BJ (cell line): ENCODE measurements at regions not wholly inside any gene's neighbourhood (a gene's known extent, or its start where the extent isn't known, plus 50 kb on each side); places are given as distances from the start of the nearest gene placed in this dataset.

Experiments
- CTCF ChIA-PET: fragments of 350-600 bp; formaldehyde crosslinking; extraction: SDS; loops from one replicate; lab custom pipeline; 2021; ENCODE audit warnings: antibody characterized with exemption, inconsistent platforms; lab: Yijun Ruan, JAX
- POLR2A ChIA-PET: fragments of 300-600 bp; sonication (Branson Sonifier 250); formaldehyde crosslinking; extraction: SDS; loops from one replicate; lab custom pipeline; 2021; ENCODE audit warnings: antibody characterized with exemption; lab: Charles Lee
- DNase-seq: peaks from one replicate; pipeline ENCODE4 v3.0.0-alpha.2; 2011; ENCODE audit warnings: low read depth
- H3K27me3 ChIP-seq: 2 replicates; pipeline ENCODE4 v1.6.0; 2011; ENCODE audit warnings: low read length; ENCODE audit not compliant: control insufficient read depth, insufficient read depth
- H3K36me3 ChIP-seq: 2 replicates; pipeline ENCODE4 v1.5.1; 2011; ENCODE audit warnings: low read length; ENCODE audit not compliant: control insufficient read depth, insufficient read depth
- H3K4me3 ChIP-seq: 2 replicates; pipeline ENCODE4 v1.5.1; 2011; ENCODE audit warnings: low read depth, mild to moderate bottlenecking, control low read depth, low read length
- CTCF ChIP-seq: IDR thresholded peaks from 2 replicates; pipeline ENCODE4 v1.5.1; 2011; ENCODE audit warnings: low read depth, mild to moderate bottlenecking, control low read depth, inconsistent platforms, low read length, moderate library complexity; ENCODE audit not compliant: insufficient read depth

- no peak overlapping the region for H3K4me3 ChIP-seq
- CTCF ChIA-PET: no interaction called here
- H3K36me3 ChIP-seq: no peaks in the 10 kb centered on the region
- POLR2A ChIA-PET: no interaction called here
- no peak for TF ChIP-seq CTCF
- DNase-seq: no peak
- no peaks in the 10 kb centered on the region for H3K27me3 ChIP-seq
Observed at GRCh38 chr7:109757713-109758112, 1188.0 kb downstream of the DNAJB9 start.

- H3K27me3 ChIP-seq: no peaks in the 10 kb centered on the region
- no peak overlapping the region for H3K4me3 ChIP-seq
- no peak for TF ChIP-seq CTCF
- DNase-seq: no peak
- ChIA-PET POLR2A (no interaction called here), CTCF (no interaction called here)
- H3K36me3 ChIP-seq: no peaks in the 10 kb centered on the region
Observed at GRCh38 chr7:109763611-109764010, 1193.9 kb downstream of the DNAJB9 start.

GRCh38 chr7:109772161-109772560, 1202.5 kb downstream of the DNAJB9 start:
- Histone ChIP-seq H3K4me3 (no peak overlapping the region), H3K27me3 (no peaks in the 10 kb centered on the region), H3K36me3 (no peaks in the 10 kb centered on the region)
- ChIA-PET CTCF (no interaction called here), POLR2A (no interaction called here)
- DNase-seq: no peak
- no peak for TF ChIP-seq CTCF

- ChIA-PET POLR2A (no interaction called here), CTCF (no interaction called here)
- Histone ChIP-seq H3K4me3 (no peak overlapping the region), H3K36me3 (no peaks in the 10 kb centered on the region), H3K27me3 (no peaks in the 10 kb centered on the region)
- DNase-seq: no peak
- no peak for TF ChIP-seq CTCF
Observed at GRCh38 chr7:109782806-109783205, 1213.1 kb downstream of the DNAJB9 start.

- no peak for TF ChIP-seq CTCF
- H3K4me3 ChIP-seq: no peak overlapping the region
- ChIA-PET CTCF (no interaction called here), POLR2A (no interaction called here)
- DNase-seq: no peak
- no peaks in the 10 kb centered on the region for H3K36me3 ChIP-seq
- no peaks in the 10 kb centered on the region for H3K27me3 ChIP-seq
Observed at GRCh38 chr7:109806548-109806947, 1236.9 kb downstream of the DNAJB9 start.
